Esophagus squamous epithelium (tissue), 4 donors: ENCODE measurements at regions not wholly inside any gene's neighbourhood (a gene's known extent, or its start where the extent isn't known, plus 50 kb on each side); places are given as distances from the start of the nearest gene placed in this dataset.

ENCODE experiments used
- CTCF ChIP-seq, 6 experiments: fragments of 450-650 bp in 4 of 6; fragments of 200-600 bp in 2 of 6; sonication (generic) in 2 of 6; IDR thresholded peaks; one replicate each; pipeline ENCODE4 v1.5.1; 2016 to 2019; ENCODE audit warnings: antibody characterized with exemption in 6 of 6, mild to moderate bottlenecking in 4 of 6, moderate library complexity in 4 of 6
- POLR2A ChIP-seq, 4 donors: fragments of 450-650 bp; IDR thresholded peaks; one replicate each; pipeline ENCODE4 v1.6.1; 2017; ENCODE audit warnings: antibody characterized with exemption in 4 of 4, mild to moderate bottlenecking in 4 of 4, moderate library complexity in 3 of 4

GRCh38 chr6:93927731-93928130 lies 508.4 kb upstream of the EPHA7 start:
- TF ChIP-seq CTCF (IDR thresholded peaks at IDR 0.05): no peak
- TF ChIP-seq POLR2A (IDR thresholded peaks at IDR 0.05): no peak
